ENCODE measurements at regions not wholly inside any gene's neighbourhood (a gene's known extent, or its start where the extent isn't known, plus 50 kb on each side); places are given as distances from the start of the nearest gene placed in this dataset.

DNA sequence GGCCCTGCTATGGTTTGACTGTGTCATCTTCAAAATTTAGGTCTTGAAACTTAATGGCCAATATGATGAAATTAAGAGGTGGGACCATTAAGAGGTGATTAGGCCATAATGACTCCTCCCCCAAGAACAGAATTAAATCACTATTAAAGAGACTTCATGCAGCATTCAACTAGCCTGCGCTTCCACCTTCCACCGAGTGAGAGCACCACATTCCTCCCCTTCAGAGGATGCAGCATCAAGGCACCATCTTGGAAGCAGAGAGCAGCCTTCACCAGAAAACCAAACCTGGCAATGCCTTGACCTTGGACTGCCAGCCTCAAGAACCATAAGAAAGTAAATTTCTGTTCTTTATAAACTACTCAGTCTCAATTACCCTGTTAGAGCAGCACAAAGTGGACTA lies 371.1 kb upstream of the NFE2L3 start:
- no peaks in the 10 kb centered on the region for H4K20me1 ChIP-seq (ENCODE audit: insufficient read depth)
- no peaks in the 10 kb centered on the region for H3K9me2 ChIP-seq (ENCODE audit: insufficient read depth, low read length)
- no peak overlapping the region for H3K4me3 ChIP-seq (ENCODE audit: low read length)
- no peak overlapping the region for H3K27ac ChIP-seq (ENCODE audit: low read length)
- TF ChIP-seq POLR2AphosphoS5 (IDR thresholded peaks at IDR 0.05) (no peak), TAF1 (IDR thresholded peaks at IDR 0.05; ENCODE audit: low read depth) (no peak), EP300 (conservative IDR thresholded peaks at IDR 0.05; ENCODE audit: poor library complexity, severe bottlenecking) (no peak), RAD21 (conservative IDR thresholded peaks at IDR 0.05) (no peak), EZH2 (IDR thresholded peaks at IDR 0.05; ENCODE audit: borderline replicate concordance, insufficient read depth, low read length, poor library complexity, severe bottlenecking) (no peak), MXI1 (conservative IDR thresholded peaks at IDR 0.05; ENCODE audit: poor library complexity, severe bottlenecking) (no peak), SMC3 (conservative IDR thresholded peaks at IDR 0.05; ENCODE audit: poor library complexity) (no peak)
- TF ChIP-seq, protein P1, sequence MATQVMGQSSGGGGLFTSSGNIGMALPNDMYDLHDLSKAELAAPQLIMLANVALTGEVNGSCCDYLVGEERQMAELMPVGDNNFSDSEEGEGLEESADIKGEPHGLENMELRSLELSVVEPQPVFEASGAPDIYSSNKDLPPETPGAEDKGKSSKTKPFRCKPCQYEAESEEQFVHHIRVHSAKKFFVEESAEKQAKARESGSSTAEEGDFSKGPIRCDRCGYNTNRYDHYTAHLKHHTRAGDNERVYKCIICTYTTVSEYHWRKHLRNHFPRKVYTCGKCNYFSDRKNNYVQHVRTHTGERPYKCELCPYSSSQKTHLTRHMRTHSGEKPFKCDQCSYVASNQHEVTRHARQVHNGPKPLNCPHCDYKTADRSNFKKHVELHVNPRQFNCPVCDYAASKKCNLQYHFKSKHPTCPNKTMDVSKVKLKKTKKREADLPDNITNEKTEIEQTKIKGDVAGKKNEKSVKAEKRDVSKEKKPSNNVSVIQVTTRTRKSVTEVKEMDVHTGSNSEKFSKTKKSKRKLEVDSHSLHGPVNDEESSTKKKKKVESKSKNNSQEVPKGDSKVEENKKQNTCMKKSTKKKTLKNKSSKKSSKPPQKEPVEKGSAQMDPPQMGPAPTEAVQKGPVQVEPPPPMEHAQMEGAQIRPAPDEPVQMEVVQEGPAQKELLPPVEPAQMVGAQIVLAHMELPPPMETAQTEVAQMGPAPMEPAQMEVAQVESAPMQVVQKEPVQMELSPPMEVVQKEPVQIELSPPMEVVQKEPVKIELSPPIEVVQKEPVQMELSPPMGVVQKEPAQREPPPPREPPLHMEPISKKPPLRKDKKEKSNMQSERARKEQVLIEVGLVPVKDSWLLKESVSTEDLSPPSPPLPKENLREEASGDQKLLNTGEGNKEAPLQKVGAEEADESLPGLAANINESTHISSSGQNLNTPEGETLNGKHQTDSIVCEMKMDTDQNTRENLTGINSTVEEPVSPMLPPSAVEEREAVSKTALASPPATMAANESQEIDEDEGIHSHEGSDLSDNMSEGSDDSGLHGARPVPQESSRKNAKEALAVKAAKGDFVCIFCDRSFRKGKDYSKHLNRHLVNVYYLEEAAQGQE (IDR thresholded peaks at IDR 0.05; ENCODE audit: borderline replicate concordance) = no peak
- TF ChIP-seq, protein P2, sequence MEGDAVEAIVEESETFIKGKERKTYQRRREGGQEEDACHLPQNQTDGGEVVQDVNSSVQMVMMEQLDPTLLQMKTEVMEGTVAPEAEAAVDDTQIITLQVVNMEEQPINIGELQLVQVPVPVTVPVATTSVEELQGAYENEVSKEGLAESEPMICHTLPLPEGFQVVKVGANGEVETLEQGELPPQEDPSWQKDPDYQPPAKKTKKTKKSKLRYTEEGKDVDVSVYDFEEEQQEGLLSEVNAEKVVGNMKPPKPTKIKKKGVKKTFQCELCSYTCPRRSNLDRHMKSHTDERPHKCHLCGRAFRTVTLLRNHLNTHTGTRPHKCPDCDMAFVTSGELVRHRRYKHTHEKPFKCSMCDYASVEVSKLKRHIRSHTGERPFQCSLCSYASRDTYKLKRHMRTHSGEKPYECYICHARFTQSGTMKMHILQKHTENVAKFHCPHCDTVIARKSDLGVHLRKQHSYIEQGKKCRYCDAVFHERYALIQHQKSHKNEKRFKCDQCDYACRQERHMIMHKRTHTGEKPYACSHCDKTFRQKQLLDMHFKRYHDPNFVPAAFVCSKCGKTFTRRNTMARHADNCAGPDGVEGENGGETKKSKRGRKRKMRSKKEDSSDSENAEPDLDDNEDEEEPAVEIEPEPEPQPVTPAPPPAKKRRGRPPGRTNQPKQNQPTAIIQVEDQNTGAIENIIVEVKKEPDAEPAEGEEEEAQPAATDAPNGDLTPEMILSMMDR (IDR thresholded peaks at IDR 0.05; ENCODE audit: poor library complexity, severe bottlenecking) = no peak
- H3K9ac ChIP-seq (ENCODE audit: low read length) = no peak overlapping the region
- no peaks in the 10 kb centered on the region for H3K9me3 ChIP-seq (ENCODE audit: low read length)
- no peak overlapping the region for H3K4me2 ChIP-seq (ENCODE audit: low read length)
- no peaks in the 10 kb centered on the region for H3K27me3 ChIP-seq (ENCODE audit: insufficient read depth, low read depth, low read length)
- H3F3A ChIP-seq (ENCODE audit: insufficient read depth, low read length, poor library complexity, severe bottlenecking) = no peaks in the 10 kb centered on the region
- H3K36me3 ChIP-seq (ENCODE audit: insufficient read depth, low read length) = no peaks in the 10 kb centered on the region
- no peaks in the 10 kb centered on the region for H3K79me2 ChIP-seq (replicated peaks; ENCODE audit: insufficient read depth, low read length)
- no peak overlapping the region for H2AFZ ChIP-seq (ENCODE audit: low read depth, low read length)

DNA sequence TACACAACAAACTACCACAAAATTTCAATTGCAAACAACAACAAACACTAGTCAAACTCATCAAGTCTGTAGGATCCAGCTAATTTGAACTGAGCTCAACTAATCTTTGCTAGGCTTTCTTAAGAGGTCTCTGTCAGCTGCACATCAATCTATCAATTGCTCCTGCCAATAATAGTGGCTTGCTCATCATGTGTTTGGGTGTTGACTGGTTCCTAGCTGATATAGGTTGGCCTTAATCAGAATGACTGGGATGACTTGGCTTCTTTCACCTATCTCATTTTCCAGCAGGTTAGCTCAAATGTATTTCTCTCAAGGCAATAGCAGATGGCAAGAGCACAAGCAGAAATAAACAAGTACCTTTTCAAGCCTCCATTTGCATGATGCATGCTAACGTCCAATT lies 370.3 kb upstream of the NFE2L3 start:
- H3K9ac ChIP-seq (ENCODE audit: low read length) = no peak overlapping the region
- TF ChIP-seq RAD21 (conservative IDR thresholded peaks at IDR 0.05) = no peak
- TF ChIP-seq SMC3 (conservative IDR thresholded peaks at IDR 0.05; ENCODE audit: poor library complexity) = no peak
- TF ChIP-seq, protein P1 (IDR thresholded peaks at IDR 0.05; ENCODE audit: borderline replicate concordance) = no peak
- TF ChIP-seq EZH2 (IDR thresholded peaks at IDR 0.05; ENCODE audit: borderline replicate concordance, insufficient read depth, low read length, poor library complexity, severe bottlenecking) = no peak
- no peak for TF ChIP-seq TAF1 (IDR thresholded peaks at IDR 0.05; ENCODE audit: low read depth)
- TF ChIP-seq, protein P2 (IDR thresholded peaks at IDR 0.05; ENCODE audit: poor library complexity, severe bottlenecking) = no peak
- TF ChIP-seq MXI1 (conservative IDR thresholded peaks at IDR 0.05; ENCODE audit: poor library complexity, severe bottlenecking) = no peak
- no peaks in the 10 kb centered on the region for H3F3A ChIP-seq (ENCODE audit: insufficient read depth, low read length, poor library complexity, severe bottlenecking)
- no peaks in the 10 kb centered on the region for H3K79me2 ChIP-seq (replicated peaks; ENCODE audit: insufficient read depth, low read length)
- H3K27me3 ChIP-seq (ENCODE audit: insufficient read depth, low read depth, low read length) = no peaks in the 10 kb centered on the region
- no peak overlapping the region for H3K4me3 ChIP-seq (ENCODE audit: low read length)
- no peaks in the 10 kb centered on the region for H3K9me2 ChIP-seq (ENCODE audit: insufficient read depth, low read length)
- H4K20me1 ChIP-seq (ENCODE audit: insufficient read depth) = no peaks in the 10 kb centered on the region
- H3K36me3 ChIP-seq (ENCODE audit: insufficient read depth, low read length) = no peaks in the 10 kb centered on the region
- no peak overlapping the region for H2AFZ ChIP-seq (ENCODE audit: low read depth, low read length)
- H3K9me3 ChIP-seq (ENCODE audit: low read length) = no peaks in the 10 kb centered on the region
- H3K27ac ChIP-seq (ENCODE audit: low read length) = no peak overlapping the region
- no peak overlapping the region for H3K4me2 ChIP-seq (ENCODE audit: low read length)

All from neural cell (in vitro differentiated cells).